ENCODE measurements at regions not wholly inside any gene's neighbourhood (a gene's known extent, or its start where the extent isn't known, plus 50 kb on each side); places are given as distances from the start of the nearest gene placed in this dataset.

DNA sequence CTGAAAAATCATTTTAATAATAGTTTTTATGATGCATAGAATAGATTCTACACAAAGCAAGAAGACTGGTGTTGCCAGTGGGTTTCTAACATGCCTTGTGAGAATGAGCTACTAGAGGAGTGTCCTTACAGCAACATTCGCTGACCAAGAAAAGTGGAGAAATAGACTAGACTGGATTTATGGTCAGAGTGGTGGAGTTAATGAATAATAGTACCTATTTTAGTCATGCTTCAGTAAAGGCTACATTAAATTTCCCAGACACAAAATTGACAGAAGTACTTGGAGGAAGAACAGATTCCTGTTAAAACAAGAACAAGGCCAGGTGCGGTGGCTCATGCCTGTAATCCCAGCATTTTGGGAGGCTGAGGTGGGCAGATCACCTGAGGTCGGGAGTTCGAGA lies 539.2 kb downstream of the ETS1 start:
- Histone ChIP-seq H3K4me3 (ENCODE audit: low read length, poor library complexity, severe bottlenecking) (no peak overlapping the region), H3K4me2 (ENCODE audit: low read depth, low read length, poor library complexity, severe bottlenecking) (no peak overlapping the region), H3K9ac (ENCODE audit: low read depth, low read length, poor library complexity, severe bottlenecking) (no peak overlapping the region), H3K27me3 (ENCODE audit: insufficient read depth, low read length, poor library complexity, severe bottlenecking) (no peaks in the 10 kb centered on the region), H4K20me1 (ENCODE audit: insufficient read depth, low read length, poor library complexity, severe bottlenecking) (no peaks in the 10 kb centered on the region), H3K79me2 (ENCODE audit: insufficient read depth, low read length) (no peaks in the 10 kb centered on the region), H3K9me3 (ENCODE audit: insufficient read depth, low read depth, low read length) (peaks cover 3% of the 10 kb centered on the region; the same call in 1 of the 2 replicates), H3K36me3 (ENCODE audit: insufficient read depth, low read length) (no peaks in the 10 kb centered on the region), H3K9me2 (replicated peaks; ENCODE audit: low read depth, low read length) (no peaks in the 10 kb centered on the region), H3F3A (ENCODE audit: low read depth) (no peaks in the 10 kb centered on the region), H3K4me1 (ENCODE audit: insufficient read depth, low read length, poor library complexity, severe bottlenecking) (peaks cover 36% of the 10 kb centered on the region), H2AFZ (ENCODE audit: low read length) (no peak overlapping the region)
- TF ChIP-seq, protein P1, sequence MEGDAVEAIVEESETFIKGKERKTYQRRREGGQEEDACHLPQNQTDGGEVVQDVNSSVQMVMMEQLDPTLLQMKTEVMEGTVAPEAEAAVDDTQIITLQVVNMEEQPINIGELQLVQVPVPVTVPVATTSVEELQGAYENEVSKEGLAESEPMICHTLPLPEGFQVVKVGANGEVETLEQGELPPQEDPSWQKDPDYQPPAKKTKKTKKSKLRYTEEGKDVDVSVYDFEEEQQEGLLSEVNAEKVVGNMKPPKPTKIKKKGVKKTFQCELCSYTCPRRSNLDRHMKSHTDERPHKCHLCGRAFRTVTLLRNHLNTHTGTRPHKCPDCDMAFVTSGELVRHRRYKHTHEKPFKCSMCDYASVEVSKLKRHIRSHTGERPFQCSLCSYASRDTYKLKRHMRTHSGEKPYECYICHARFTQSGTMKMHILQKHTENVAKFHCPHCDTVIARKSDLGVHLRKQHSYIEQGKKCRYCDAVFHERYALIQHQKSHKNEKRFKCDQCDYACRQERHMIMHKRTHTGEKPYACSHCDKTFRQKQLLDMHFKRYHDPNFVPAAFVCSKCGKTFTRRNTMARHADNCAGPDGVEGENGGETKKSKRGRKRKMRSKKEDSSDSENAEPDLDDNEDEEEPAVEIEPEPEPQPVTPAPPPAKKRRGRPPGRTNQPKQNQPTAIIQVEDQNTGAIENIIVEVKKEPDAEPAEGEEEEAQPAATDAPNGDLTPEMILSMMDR (conservative IDR thresholded peaks at IDR 0.05; ENCODE audit: low read length) = no peak
- no peak for TF ChIP-seq EZH2phosphoT487 (IDR thresholded peaks at IDR 0.05; ENCODE audit: borderline replicate concordance)

DNA sequence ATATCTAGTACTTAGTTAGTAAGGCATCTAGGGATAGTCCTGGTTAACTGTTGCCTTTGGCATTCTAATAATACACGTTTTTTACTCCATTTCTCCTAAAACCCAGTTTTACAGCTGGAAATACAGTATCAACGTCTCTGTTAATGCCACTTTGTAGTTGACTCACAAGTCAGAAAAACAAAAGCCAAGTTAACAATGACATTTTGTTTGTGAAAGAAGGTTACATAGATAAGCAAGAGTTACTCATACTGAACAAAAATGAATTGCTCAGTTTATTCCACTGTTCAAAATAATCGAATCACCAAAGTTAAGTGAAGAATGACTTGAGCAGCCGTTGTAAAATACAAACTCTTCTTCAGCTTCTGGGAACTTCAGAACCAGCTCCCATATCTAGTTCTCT lies 540.3 kb downstream of the ETS1 start:
- H3K9ac ChIP-seq (ENCODE audit: low read depth, low read length, poor library complexity, severe bottlenecking) = no peak overlapping the region
- H4K20me1 ChIP-seq (ENCODE audit: insufficient read depth, low read length, poor library complexity, severe bottlenecking) = no peaks in the 10 kb centered on the region
- H3K4me1 ChIP-seq (ENCODE audit: insufficient read depth, low read length, poor library complexity, severe bottlenecking) = peaks cover 31% of the 10 kb centered on the region
- H3K4me3 ChIP-seq (ENCODE audit: low read length, poor library complexity, severe bottlenecking) = no peak overlapping the region
- no peak overlapping the region for H2AFZ ChIP-seq (ENCODE audit: low read length)
- no peaks in the 10 kb centered on the region for H3K36me3 ChIP-seq (ENCODE audit: insufficient read depth, low read length)
- no peak for TF ChIP-seq EZH2phosphoT487 (IDR thresholded peaks at IDR 0.05; ENCODE audit: borderline replicate concordance)
- TF ChIP-seq, protein P1 (conservative IDR thresholded peaks at IDR 0.05; ENCODE audit: low read length) = no peak
- peaks cover 3% of the 10 kb centered on the region; the same call in 1 of the 2 replicates for H3K9me3 ChIP-seq (ENCODE audit: insufficient read depth, low read depth, low read length)
- H3K79me2 ChIP-seq (ENCODE audit: insufficient read depth, low read length) = no peaks in the 10 kb centered on the region
- no peaks in the 10 kb centered on the region for H3F3A ChIP-seq (ENCODE audit: low read depth)
- no peaks in the 10 kb centered on the region for H3K27me3 ChIP-seq (ENCODE audit: insufficient read depth, low read length, poor library complexity, severe bottlenecking)
- H3K4me2 ChIP-seq (ENCODE audit: low read depth, low read length, poor library complexity, severe bottlenecking) = no peak overlapping the region
- no peaks in the 10 kb centered on the region for H3K9me2 ChIP-seq (replicated peaks; ENCODE audit: low read depth, low read length)

DNA sequence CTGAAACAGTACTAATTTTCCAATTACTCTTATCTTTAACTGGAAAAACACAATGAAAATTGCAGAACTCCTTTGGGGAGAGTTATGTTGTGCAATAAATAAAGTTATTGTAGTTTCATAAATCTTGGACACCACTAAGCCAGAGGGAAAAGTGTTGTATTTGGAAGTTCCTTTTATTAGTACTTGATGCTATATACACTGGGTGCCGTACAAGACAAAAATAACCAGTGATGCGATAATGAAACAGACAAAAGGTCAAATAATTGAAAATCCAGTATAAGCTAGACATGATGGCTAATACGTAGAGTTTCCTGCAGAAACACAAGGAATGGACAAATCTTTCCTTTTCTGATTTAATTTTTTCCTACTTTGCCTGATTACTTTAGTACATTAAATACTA lies 541.1 kb downstream of the ETS1 start:
- Histone ChIP-seq H3K4me3 (ENCODE audit: low read length, poor library complexity, severe bottlenecking) (no peak overlapping the region), H3K79me2 (ENCODE audit: insufficient read depth, low read length) (no peaks in the 10 kb centered on the region), H3K9me2 (replicated peaks; ENCODE audit: low read depth, low read length) (no peaks in the 10 kb centered on the region), H3F3A (ENCODE audit: low read depth) (no peaks in the 10 kb centered on the region), H3K27me3 (ENCODE audit: insufficient read depth, low read length, poor library complexity, severe bottlenecking) (no peaks in the 10 kb centered on the region), H3K9ac (ENCODE audit: low read depth, low read length, poor library complexity, severe bottlenecking) (no peak overlapping the region), H3K36me3 (ENCODE audit: insufficient read depth, low read length) (no peaks in the 10 kb centered on the region), H4K20me1 (ENCODE audit: insufficient read depth, low read length, poor library complexity, severe bottlenecking) (no peaks in the 10 kb centered on the region), H3K9me3 (ENCODE audit: insufficient read depth, low read depth, low read length) (peaks cover 3% of the 10 kb centered on the region; the same call in 1 of the 2 replicates), H3K4me1 (ENCODE audit: insufficient read depth, low read length, poor library complexity, severe bottlenecking) (peaks cover 29% of the 10 kb centered on the region), H2AFZ (ENCODE audit: low read length) (no peak overlapping the region), H3K4me2 (ENCODE audit: low read depth, low read length, poor library complexity, severe bottlenecking) (no peak overlapping the region)
- TF ChIP-seq, protein P1 (conservative IDR thresholded peaks at IDR 0.05; ENCODE audit: low read length) = no peak
- no peak for TF ChIP-seq EZH2phosphoT487 (IDR thresholded peaks at IDR 0.05; ENCODE audit: borderline replicate concordance)
